ENCODE measurements at regions not wholly inside any gene's neighbourhood (a gene's known extent, or its start where the extent isn't known, plus 50 kb on each side); places are given as distances from the start of the nearest gene placed in this dataset.

DNA sequence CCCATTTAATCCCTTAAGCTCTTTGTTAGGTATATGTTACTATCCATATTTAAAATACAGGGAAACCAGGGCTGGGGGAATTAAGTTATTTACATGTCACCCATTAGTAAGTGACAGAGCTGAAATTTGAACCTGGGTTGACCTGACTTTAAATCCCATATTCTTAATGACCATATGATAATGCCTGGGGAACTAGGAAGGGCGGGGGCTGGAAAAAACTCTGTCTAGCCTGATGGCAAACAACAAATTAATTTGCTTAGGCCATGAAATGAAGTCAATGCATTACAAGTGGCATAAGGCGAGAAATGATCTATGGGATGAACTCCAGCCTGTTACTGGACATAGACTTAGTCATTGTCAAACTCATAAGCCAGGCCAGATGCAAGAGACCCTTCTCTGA is 325.7 kb upstream of the WWC1 start:
- H3K4me1 ChIP-seq, result no peaks in the 10 kb centered on the region
- intact Hi-C loops (cut with DNase I), result no loop called here
- TF ChIP-seq, protein P1, sequence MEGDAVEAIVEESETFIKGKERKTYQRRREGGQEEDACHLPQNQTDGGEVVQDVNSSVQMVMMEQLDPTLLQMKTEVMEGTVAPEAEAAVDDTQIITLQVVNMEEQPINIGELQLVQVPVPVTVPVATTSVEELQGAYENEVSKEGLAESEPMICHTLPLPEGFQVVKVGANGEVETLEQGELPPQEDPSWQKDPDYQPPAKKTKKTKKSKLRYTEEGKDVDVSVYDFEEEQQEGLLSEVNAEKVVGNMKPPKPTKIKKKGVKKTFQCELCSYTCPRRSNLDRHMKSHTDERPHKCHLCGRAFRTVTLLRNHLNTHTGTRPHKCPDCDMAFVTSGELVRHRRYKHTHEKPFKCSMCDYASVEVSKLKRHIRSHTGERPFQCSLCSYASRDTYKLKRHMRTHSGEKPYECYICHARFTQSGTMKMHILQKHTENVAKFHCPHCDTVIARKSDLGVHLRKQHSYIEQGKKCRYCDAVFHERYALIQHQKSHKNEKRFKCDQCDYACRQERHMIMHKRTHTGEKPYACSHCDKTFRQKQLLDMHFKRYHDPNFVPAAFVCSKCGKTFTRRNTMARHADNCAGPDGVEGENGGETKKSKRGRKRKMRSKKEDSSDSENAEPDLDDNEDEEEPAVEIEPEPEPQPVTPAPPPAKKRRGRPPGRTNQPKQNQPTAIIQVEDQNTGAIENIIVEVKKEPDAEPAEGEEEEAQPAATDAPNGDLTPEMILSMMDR (IDR thresholded peaks at IDR 0.05), result no peak
- no peak for TF ChIP-seq POLR2A (IDR thresholded peaks at IDR 0.05)
- H3K9me3 ChIP-seq, result no peaks in the 10 kb centered on the region
- DNase-seq (no peak), ATAC-seq (no peak)
- no peak overlapping the region for H3K27ac ChIP-seq
- H3K27me3 ChIP-seq, result no peaks in the 10 kb centered on the region
- H3K4me3 ChIP-seq, result no peak overlapping the region
- no peaks in the 10 kb centered on the region for H3K36me3 ChIP-seq (replicated peaks in 1 of 2; ENCODE audit: insufficient read depth in 1 of 2, low read depth in 2 of 2)
- WGBS, 2 donors, result 74 to 81% methylated on average over 2 of the region's 2 CpGs

GRCh38 chr5:167966979-167967378 is 324.5 kb upstream of the WWC1 start:
- intact Hi-C loops (cut with DNase I), result no loop called here
- no peak overlapping the region for H3K27ac ChIP-seq
- 38 to 49% methylated on average over 3 of the region's 3 CpGs for WGBS, 2 donors

GRCh38 chr5:167967494-167968177 is 323.8 kb upstream of the WWC1 start:
- TF ChIP-seq POLR2A (IDR thresholded peaks at IDR 0.05), result no peak
- TF ChIP-seq, protein P1 (IDR thresholded peaks at IDR 0.05), result no peak
- Histone ChIP-seq H3K4me1 (no peaks in the 10 kb centered on the region), H3K4me3 (no peak overlapping the region), H3K9me3 (no peaks in the 10 kb centered on the region), H3K27me3 (no peaks in the 10 kb centered on the region), H3K27ac (no peak overlapping the region), H3K36me3 (replicated peaks in 1 of 2; ENCODE audit: insufficient read depth in 1 of 2, low read depth in 2 of 2) (no peaks in the 10 kb centered on the region)
- DNase-seq, result no peak
- no peak for ATAC-seq
- WGBS, 2 donors, result 19 to 42% methylated on average over 7 of the region's 7 CpGs
- intact Hi-C loops (cut with DNase I), result no loop called here

More at GRCh38 chr5:167966979-167967378, 324.5 kb upstream of the WWC1 start:
- ATAC-seq (no peak), DNase-seq (no peak)
- TF ChIP-seq POLR2A (IDR thresholded peaks at IDR 0.05), result no peak
- TF ChIP-seq, protein P1 (IDR thresholded peaks at IDR 0.05), result no peak
- Histone ChIP-seq H3K4me3 (no peak overlapping the region), H3K4me1 (no peaks in the 10 kb centered on the region), H3K27me3 (no peaks in the 10 kb centered on the region), H3K9me3 (no peaks in the 10 kb centered on the region), H3K36me3 (replicated peaks in 1 of 2; ENCODE audit: insufficient read depth in 1 of 2, low read depth in 2 of 2) (no peaks in the 10 kb centered on the region)

- ATAC-seq (no peak), DNase-seq (no peak)
- Histone ChIP-seq H3K36me3 (replicated peaks in 1 of 2; ENCODE audit: insufficient read depth in 1 of 2, low read depth in 2 of 2) (no peaks in the 10 kb centered on the region), H3K4me1 (no peaks in the 10 kb centered on the region), H3K27ac (no peak overlapping the region), H3K27me3 (no peaks in the 10 kb centered on the region), H3K4me3 (no peak overlapping the region), H3K9me3 (no peaks in the 10 kb centered on the region)
- intact Hi-C loops (cut with DNase I), result no loop called here
- WGBS, 2 donors, result 57 to 60% methylated on average over 4 of the region's 4 CpGs
- TF ChIP-seq POLR2A (IDR thresholded peaks at IDR 0.05), result no peak
- TF ChIP-seq, protein P1 (IDR thresholded peaks at IDR 0.05), result no peak
Observed at GRCh38 chr5:167968837-167969236, 322.6 kb upstream of the WWC1 start.

- DNase-seq, result no peak
- ATAC-seq, result no peak
- 38 to 54% methylated on average over 4 of the region's 4 CpGs for WGBS, 2 donors
- TF ChIP-seq POLR2A (IDR thresholded peaks at IDR 0.05), result no peak
- TF ChIP-seq, protein P1 (IDR thresholded peaks at IDR 0.05), result no peak
- Histone ChIP-seq H3K36me3 (replicated peaks in 1 of 2; ENCODE audit: insufficient read depth in 1 of 2, low read depth in 2 of 2) (no peaks in the 10 kb centered on the region), H3K27ac (no peak overlapping the region), H3K4me3 (no peak overlapping the region), H3K9me3 (no peaks in the 10 kb centered on the region), H3K27me3 (no peaks in the 10 kb centered on the region), H3K4me1 (no peaks in the 10 kb centered on the region)
- intact Hi-C loops (cut with DNase I), result no loop called here
Observed at GRCh38 chr5:167969998-167970397, 321.4 kb upstream of the WWC1 start.
